ENCODE measurements at regions not wholly inside any gene's neighbourhood (a gene's known extent, or its start where the extent isn't known, plus 50 kb on each side); places are given as distances from the start of the nearest gene placed in this dataset.
"Not testable (repeated sequence)": the region's sequence is repeated elsewhere in the genome, so short reads cannot be mapped to it uniquely, and the experiment has no call there.

- Mint-ChIP-seq H3K36me3 (ENCODE audit: low read depth) (no peaks in the 10 kb centered on the region), H3K27ac (no peak overlapping the region), H3K27me3 (ENCODE audit: low read depth) (no peaks in the 10 kb centered on the region), H3K4me3 (no peak overlapping the region), H3K4me1 (ENCODE audit: low read depth) (no peaks in the 10 kb centered on the region), H3K9me3 (no peaks in the 10 kb centered on the region)
- DNase-seq (ENCODE audit: low spot score) = no peak
Measured at GRCh38 chr6:115773741-115774140, 286.9 kb downstream of the FRK start.

GRCh38 chr6:115770851-115771250, 289.8 kb downstream of the FRK start:
- Mint-ChIP-seq H3K27ac (no peak overlapping the region), H3K27me3 (ENCODE audit: low read depth) (no peaks in the 10 kb centered on the region), H3K36me3 (ENCODE audit: low read depth) (no peaks in the 10 kb centered on the region), H3K4me3 (no peak overlapping the region), H3K9me3 (no peaks in the 10 kb centered on the region), H3K4me1 (ENCODE audit: low read depth) (no peaks in the 10 kb centered on the region)
- DNase-seq (ENCODE audit: low spot score) = no peak

GRCh38 chr6:115768500-115768899, 292.2 kb downstream of the FRK start:
- H3K4me1 Mint-ChIP-seq (ENCODE audit: low read depth) = no peaks in the 10 kb centered on the region
- H3K27me3 Mint-ChIP-seq (ENCODE audit: low read depth) = no peaks in the 10 kb centered on the region
- no peak for DNase-seq (ENCODE audit: low spot score)
- no peaks in the 10 kb centered on the region for H3K36me3 Mint-ChIP-seq (ENCODE audit: low read depth)
- no peak overlapping the region for H3K4me3 Mint-ChIP-seq
- no peaks in the 10 kb centered on the region for H3K9me3 Mint-ChIP-seq
- H3K27ac Mint-ChIP-seq = no peak overlapping the region

- DNase-seq (ENCODE audit: low spot score) = no peak
- H3K27ac Mint-ChIP-seq = no peak overlapping the region
- H3K4me1 Mint-ChIP-seq (ENCODE audit: low read depth) = no peaks in the 10 kb centered on the region
- H3K27me3 Mint-ChIP-seq (ENCODE audit: low read depth) = no peaks in the 10 kb centered on the region
- H3K36me3 Mint-ChIP-seq (ENCODE audit: low read depth) = no peaks in the 10 kb centered on the region
- no peaks in the 10 kb centered on the region for H3K9me3 Mint-ChIP-seq
- H3K4me3 Mint-ChIP-seq = no peak overlapping the region
Measured at GRCh38 chr6:115767931-115768330, 292.8 kb downstream of the FRK start.

GRCh38 chr6:115766745-115767462, 293.8 kb downstream of the FRK start:
- H3K4me3 Mint-ChIP-seq = no peak overlapping the region
- DNase-seq (ENCODE audit: low spot score) = no peak
- H3K27ac Mint-ChIP-seq = no peak overlapping the region
- no peaks in the 10 kb centered on the region for H3K27me3 Mint-ChIP-seq (ENCODE audit: low read depth)
- no peaks in the 10 kb centered on the region for H3K9me3 Mint-ChIP-seq
- H3K4me1 Mint-ChIP-seq (ENCODE audit: low read depth) = no peaks in the 10 kb centered on the region
- H3K36me3 Mint-ChIP-seq (ENCODE audit: low read depth) = no peaks in the 10 kb centered on the region

GRCh38 chr6:115765966-115766365, 294.7 kb downstream of the FRK start:
- no peaks in the 10 kb centered on the region for H3K9me3 Mint-ChIP-seq
- no peaks in the 10 kb centered on the region for H3K4me1 Mint-ChIP-seq (ENCODE audit: low read depth)
- no peak for DNase-seq (ENCODE audit: low spot score)
- no peak overlapping the region for H3K4me3 Mint-ChIP-seq
- H3K27ac Mint-ChIP-seq = no peak overlapping the region
- H3K36me3 Mint-ChIP-seq (ENCODE audit: low read depth) = no peaks in the 10 kb centered on the region
- no peaks in the 10 kb centered on the region for H3K27me3 Mint-ChIP-seq (ENCODE audit: low read depth)

GRCh38 chr6:115759051-115759450, 301.6 kb downstream of the FRK start:
- no peak for DNase-seq (ENCODE audit: low spot score)
- Mint-ChIP-seq H3K4me3 (no peak overlapping the region), H3K36me3 (ENCODE audit: low read depth) (no peaks in the 10 kb centered on the region), H3K27ac (no peak overlapping the region), H3K4me1 (ENCODE audit: low read depth) (no peaks in the 10 kb centered on the region), H3K27me3 (ENCODE audit: low read depth) (no peaks in the 10 kb centered on the region), H3K9me3 (no peaks in the 10 kb centered on the region)

- Mint-ChIP-seq H3K4me1 (ENCODE audit: low read depth) (no peaks in the 10 kb centered on the region), H3K9me3 (no peaks in the 10 kb centered on the region), H3K27ac (no peak overlapping the region), H3K27me3 (ENCODE audit: low read depth) (no peaks in the 10 kb centered on the region), H3K36me3 (ENCODE audit: low read depth) (no peaks in the 10 kb centered on the region), H3K4me3 (no peak overlapping the region)
- no peak for DNase-seq (ENCODE audit: low spot score)
Measured at GRCh38 chr6:115753446-115753845, 307.2 kb downstream of the FRK start.

- Mint-ChIP-seq H3K4me3 (no peak overlapping the region), H3K4me1 (ENCODE audit: low read depth) (no peaks in the 10 kb centered on the region), H3K27me3 (ENCODE audit: low read depth) (no peaks in the 10 kb centered on the region), H3K36me3 (ENCODE audit: low read depth) (no peaks in the 10 kb centered on the region), H3K27ac (no peak overlapping the region), H3K9me3 (no peaks in the 10 kb centered on the region)
- DNase-seq (ENCODE audit: low spot score) = no peak
Measured at GRCh38 chr6:115750946-115751345, 309.7 kb downstream of the FRK start.

- Mint-ChIP-seq H3K27ac (no peak overlapping the region), H3K4me3 (no peak overlapping the region), H3K27me3 (ENCODE audit: low read depth) (no peaks in the 10 kb centered on the region), H3K9me3 (no peaks in the 10 kb centered on the region), H3K4me1 (ENCODE audit: low read depth) (no peaks in the 10 kb centered on the region), H3K36me3 (ENCODE audit: low read depth) (no peaks in the 10 kb centered on the region)
- DNase-seq (ENCODE audit: low spot score) = no peak
Measured at GRCh38 chr6:115750292-115750691, 310.4 kb downstream of the FRK start.

GRCh38 chr6:115747719-115748118, 313.0 kb downstream of the FRK start:
- Mint-ChIP-seq H3K4me3 (no peak overlapping the region), H3K9me3 (no peaks in the 10 kb centered on the region), H3K4me1 (ENCODE audit: low read depth) (no peaks in the 10 kb centered on the region), H3K36me3 (ENCODE audit: low read depth) (no peaks in the 10 kb centered on the region), H3K27ac (no peak overlapping the region), H3K27me3 (ENCODE audit: low read depth) (no peaks in the 10 kb centered on the region)
- no peak for DNase-seq (ENCODE audit: low spot score)

GRCh38 chr6:115746583-115746982, 314.1 kb downstream of the FRK start:
- not testable (repeated sequence) for H3K4me3 Mint-ChIP-seq; DNase-seq (ENCODE audit: low spot score); H3K9me3 Mint-ChIP-seq; H3K27me3 Mint-ChIP-seq (ENCODE audit: low read depth); H3K36me3 Mint-ChIP-seq (ENCODE audit: low read depth); H3K27ac Mint-ChIP-seq; H3K4me1 Mint-ChIP-seq (ENCODE audit: low read depth)

- Mint-ChIP-seq H3K4me1 (ENCODE audit: low read depth) (no peaks in the 10 kb centered on the region), H3K36me3 (ENCODE audit: low read depth) (no peaks in the 10 kb centered on the region), H3K27ac (no peak overlapping the region), H3K4me3 (no peak overlapping the region), H3K9me3 (no peaks in the 10 kb centered on the region), H3K27me3 (ENCODE audit: low read depth) (no peaks in the 10 kb centered on the region)
- no peak for DNase-seq (ENCODE audit: low spot score)
Measured at GRCh38 chr6:115740907-115741306, 319.8 kb downstream of the FRK start.

- no peak overlapping the region for H3K4me3 Mint-ChIP-seq
- no peaks in the 10 kb centered on the region for H3K9me3 Mint-ChIP-seq
- no peaks in the 10 kb centered on the region for H3K36me3 Mint-ChIP-seq (ENCODE audit: low read depth)
- H3K27me3 Mint-ChIP-seq (ENCODE audit: low read depth) = no peaks in the 10 kb centered on the region
- no peak overlapping the region for H3K27ac Mint-ChIP-seq
- no peak for DNase-seq (ENCODE audit: low spot score)
- H3K4me1 Mint-ChIP-seq (ENCODE audit: low read depth) = no peaks in the 10 kb centered on the region
Measured at GRCh38 chr6:115735610-115736009, 325.1 kb downstream of the FRK start.

- Mint-ChIP-seq H3K4me1 (ENCODE audit: low read depth) (no peaks in the 10 kb centered on the region), H3K9me3 (no peaks in the 10 kb centered on the region), H3K27me3 (ENCODE audit: low read depth) (no peaks in the 10 kb centered on the region), H3K36me3 (ENCODE audit: low read depth) (no peaks in the 10 kb centered on the region), H3K27ac (no peak overlapping the region), H3K4me3 (no peak overlapping the region)
- no peak for DNase-seq (ENCODE audit: low spot score)
Measured at GRCh38 chr6:115733426-115733825, 327.3 kb downstream of the FRK start.

Data from T-helper 2 cell treated with Interferon-gamma antibody and Interleukin-4, amounts not matched to agents 5 μg/mL and 100 μg/mL, for 36 hours (primary cell).